GM12892 (cell line): ENCODE measurements at regions not wholly inside any gene's neighbourhood (a gene's known extent, or its start where the extent isn't known, plus 50 kb on each side); places are given as distances from the start of the nearest gene placed in this dataset.
"Not testable (repeated sequence)": the region's sequence is repeated elsewhere in the genome, so short reads cannot be mapped to it uniquely, and the experiment has no call there.

ENCODE experiments used
- POLR2A ChIP-seq: IDR thresholded peaks from 2 replicates; pipeline ENCODE4 v1.6.1; 2011; ENCODE audit warnings: low read depth, low read length, control low read depth
- POLR2AphosphoS5 ChIP-seq: IDR thresholded peaks from 2 replicates; pipeline ENCODE4 v1.6.1; 2011; ENCODE audit warnings: low read depth, low read length, control low read depth

GRCh38 chr2:90239769-90240168 is 1548.3 kb downstream of the RPIA start:
- not testable (repeated sequence) for TF ChIP-seq POLR2AphosphoS5, POLR2A
